Neural cell (in vitro differentiated cells): ENCODE measurements at regions not wholly inside any gene's neighbourhood (a gene's known extent, or its start where the extent isn't known, plus 50 kb on each side); places are given as distances from the start of the nearest gene placed in this dataset.

Experiments used
- H2AFZ ChIP-seq: fragments of 200-600, 300-800 bp; sonication (generic), shearing (Covaris generic); 2 replicates; pipeline ENCODE4 v1.6.0; 2014; ENCODE audit warnings: low read depth, mild to moderate bottlenecking, antibody characterized with exemption, low read length, moderate library complexity
- H3F3A ChIP-seq: fragments of 200-600 bp; shearing (Covaris generic); 2 replicates; pipeline ENCODE4 v1.6.1; 2016; ENCODE audit warnings: mild to moderate bottlenecking, moderate library complexity, mixed read lengths, antibody characterized with exemption, low read length; ENCODE audit not compliant: insufficient read depth, poor library complexity, severe bottlenecking
- H3K27ac ChIP-seq: fragments of 200-600, 300-800 bp; sonication (generic), shearing (Covaris generic); 2 replicates; pipeline ENCODE4 v1.5.1; 2014; ENCODE audit warnings: mild to moderate bottlenecking, low read length, moderate library complexity
- H3K27me3 ChIP-seq: fragments of 300-800, 200-600 bp; sonication (generic), shearing (Covaris generic); 2 replicates; pipeline ENCODE4 v1.6.0; 2014; ENCODE audit warnings: mild to moderate bottlenecking, low read depth, low read length, moderate library complexity; ENCODE audit not compliant: insufficient read depth
- H3K36me3 ChIP-seq: fragments of 300-800, 200-600 bp; sonication (generic), shearing (Covaris generic); 2 replicates; pipeline ENCODE4 v1.5.1; 2014; ENCODE audit warnings: mild to moderate bottlenecking, antibody characterized with exemption, low read length, moderate library complexity; ENCODE audit not compliant: insufficient read depth
- H3K4me2 ChIP-seq: fragments of 300-800, 200-600 bp; sonication (generic), shearing (Covaris generic); 2 replicates; pipeline ENCODE4 v1.6.0; 2014; ENCODE audit warnings: mild to moderate bottlenecking, low read length
- H3K4me3 ChIP-seq: fragments of 300-800, 200-600 bp; sonication (generic), shearing (Covaris generic); 2 replicates; pipeline ENCODE4 v1.5.1; 2014; ENCODE audit warnings: mild to moderate bottlenecking, low read length, moderate library complexity
- H3K79me2 ChIP-seq: fragments of 200-600 bp; shearing (Covaris generic); replicated peaks from 2 replicates; pipeline ENCODE4 v1.6.0; 2014; ENCODE audit warnings: mild to moderate bottlenecking, low read length, moderate library complexity; ENCODE audit not compliant: insufficient read depth
- H3K9ac ChIP-seq: fragments of 300-800, 200-600 bp; sonication (generic), shearing (Covaris generic); 2 replicates; pipeline ENCODE4 v1.6.1; 2016; ENCODE audit warnings: mild to moderate bottlenecking, low read length, mixed read lengths
- H3K9me2 ChIP-seq: fragments of 200-600 bp; shearing (Covaris generic); 2 replicates; pipeline ENCODE4 v1.6.1; 2016; ENCODE audit warnings: mild to moderate bottlenecking, low read length, mixed read lengths; ENCODE audit not compliant: insufficient read depth
- H3K9me3 ChIP-seq: fragments of 200-600, 300-800 bp; sonication (generic), shearing (Covaris generic); 2 replicates; pipeline ENCODE4 v1.6.1; 2016; ENCODE audit warnings: mild to moderate bottlenecking, mixed run types, low read length, moderate library complexity, mixed read lengths
- H4K20me1 ChIP-seq: fragments of 200-600 bp; shearing (Covaris generic); 2 replicates; pipeline ENCODE4 v1.6.1; 2016; ENCODE audit warnings: mild to moderate bottlenecking, mixed run types; ENCODE audit not compliant: insufficient read depth
- CTCF ChIP-seq: fragments of 450-650 bp; IDR thresholded peaks from 2 replicates; pipeline ENCODE4 v1.5.1; 2014; ENCODE audit warnings: antibody characterized with exemption, mild to moderate bottlenecking, moderate library complexity; ENCODE audit not compliant: poor library complexity, severe bottlenecking
- EP300 ChIP-seq: fragments of 450-650 bp; conservative IDR thresholded peaks from 2 replicates; pipeline ENCODE4 v1.6.1; 2014; ENCODE audit warnings: antibody characterized with exemption, mild to moderate bottlenecking, moderate library complexity; ENCODE audit not compliant: poor library complexity, severe bottlenecking
- EZH2 ChIP-seq: fragments of 200-600, 300-800 bp; shearing (Covaris generic), sonication (generic); IDR thresholded peaks from 2 replicates; pipeline ENCODE4 v1.6.1; 2014; ENCODE audit warnings: antibody characterized with exemption, low read length, borderline replicate concordance, mild to moderate bottlenecking; ENCODE audit not compliant: insufficient read depth, poor library complexity, severe bottlenecking
- MXI1 ChIP-seq: fragments of 450-650 bp; conservative IDR thresholded peaks from 2 replicates; pipeline ENCODE4 v1.6.1; 2014; ENCODE audit warnings: antibody characterized with exemption, mild to moderate bottlenecking; ENCODE audit not compliant: poor library complexity, severe bottlenecking
- POLR2AphosphoS5 ChIP-seq: IDR thresholded peaks from 2 replicates; pipeline ENCODE4 v1.6.1; 2012
- RAD21 ChIP-seq: fragments of 450-650 bp; conservative IDR thresholded peaks from 2 replicates; pipeline ENCODE4 v1.6.1; 2014; ENCODE audit warnings: antibody characterized with exemption, mild to moderate bottlenecking, moderate library complexity
- REST ChIP-seq: IDR thresholded peaks from 2 replicates; pipeline ENCODE4 v1.6.1; 2012; ENCODE audit warnings: borderline replicate concordance
- SMC3 ChIP-seq: fragments of 450-650 bp; conservative IDR thresholded peaks from 2 replicates; pipeline ENCODE4 v1.6.1; 2014; ENCODE audit warnings: antibody characterized with exemption, mild to moderate bottlenecking, moderate library complexity; ENCODE audit not compliant: poor library complexity
- TAF1 ChIP-seq: IDR thresholded peaks from 2 replicates; pipeline ENCODE4 v1.6.1; 2012; ENCODE audit warnings: low read depth

GRCh38 chr4:79748835-79749234, 324.2 kb downstream of the ANTXR2 start:
- no peaks in the 10 kb centered on the region for H3K9me2 ChIP-seq
- no peaks in the 10 kb centered on the region for H3K79me2 ChIP-seq
- H3K4me2 ChIP-seq, result no peak overlapping the region
- H4K20me1 ChIP-seq, result no peaks in the 10 kb centered on the region
- no peaks in the 10 kb centered on the region for H3K9me3 ChIP-seq
- no peaks in the 10 kb centered on the region for H3F3A ChIP-seq
- H3K36me3 ChIP-seq, result no peaks in the 10 kb centered on the region
- no peak overlapping the region for H2AFZ ChIP-seq
- H3K4me3 ChIP-seq, result no peak overlapping the region
- no peak for TF ChIP-seq SMC3
- no peak for TF ChIP-seq EP300
- no peak overlapping the region for H3K27ac ChIP-seq
- H3K27me3 ChIP-seq, result no peaks in the 10 kb centered on the region
- H3K9ac ChIP-seq, result no peak overlapping the region

GRCh38 chr4:79747252-79747651, 325.8 kb downstream of the ANTXR2 start:
- Histone ChIP-seq H3K27ac (no peak overlapping the region), H3K9ac (no peak overlapping the region), H3K9me2 (no peaks in the 10 kb centered on the region), H4K20me1 (no peaks in the 10 kb centered on the region), H3K36me3 (no peaks in the 10 kb centered on the region), H3K79me2 (no peaks in the 10 kb centered on the region), H3F3A (no peaks in the 10 kb centered on the region), H3K4me2 (no peak overlapping the region), H3K27me3 (no peaks in the 10 kb centered on the region), H2AFZ (no peak overlapping the region), H3K4me3 (no peak overlapping the region), H3K9me3 (no peaks in the 10 kb centered on the region)
- TF ChIP-seq TAF1, result no peak
- no peak for TF ChIP-seq SMC3
- TF ChIP-seq REST, result no peak
- TF ChIP-seq RAD21, result no peak
- TF ChIP-seq CTCF, result no peak
- no peak for TF ChIP-seq POLR2AphosphoS5
- TF ChIP-seq MXI1, result no peak
- no peak for TF ChIP-seq EZH2
- no peak for TF ChIP-seq EP300

- H2AFZ ChIP-seq, result no peak overlapping the region
- H3K9me2 ChIP-seq, result no peaks in the 10 kb centered on the region
- no peaks in the 10 kb centered on the region for H3K79me2 ChIP-seq
- H3K9me3 ChIP-seq, result no peaks in the 10 kb centered on the region
- no peak overlapping the region for H3K4me3 ChIP-seq
- H3K27ac ChIP-seq, result no peak overlapping the region
- TF ChIP-seq EP300 (no peak), EZH2 (no peak), MXI1 (no peak), REST (no peak), TAF1 (no peak), POLR2AphosphoS5 (no peak), SMC3 (no peak), RAD21 (no peak), CTCF (no peak)
- no peaks in the 10 kb centered on the region for H3K27me3 ChIP-seq
- no peak overlapping the region for H3K4me2 ChIP-seq
- no peak overlapping the region for H3K9ac ChIP-seq
- H3F3A ChIP-seq, result no peaks in the 10 kb centered on the region
- no peaks in the 10 kb centered on the region for H4K20me1 ChIP-seq
- no peaks in the 10 kb centered on the region for H3K36me3 ChIP-seq
Measured at GRCh38 chr4:79743014-79743413, 330.0 kb downstream of the ANTXR2 start.
